T-helper 9 cell (primary cell): ENCODE measurements at regions not wholly inside any gene's neighbourhood (a gene's known extent, or its start where the extent isn't known, plus 50 kb on each side); places are given as distances from the start of the nearest gene placed in this dataset.

Source experiments
- DNase-seq: peaks from one replicate; pipeline ENCODE4 v3.0.0-alpha.2; 2020

GRCh38 chr19:28497137-28497536 lies 715.8 kb downstream of the UQCRFS1 start:
- no peak for DNase-seq

- DNase-seq = no peak
Observed at GRCh38 chr19:28495046-28495445, 717.9 kb downstream of the UQCRFS1 start.

- DNase-seq = no peak
Observed at GRCh38 chr19:28494461-28494860, 718.5 kb downstream of the UQCRFS1 start.

- DNase-seq = no peak
Observed at GRCh38 chr19:28493884-28494283, 719.1 kb downstream of the UQCRFS1 start.

GRCh38 chr19:28492621-28493020 lies 720.3 kb downstream of the UQCRFS1 start:
- no peak for DNase-seq

- no peak for DNase-seq
Observed at GRCh38 chr19:28492201-28492600, 720.8 kb downstream of the UQCRFS1 start.

GRCh38 chr19:28489776-28490175 lies 723.2 kb downstream of the UQCRFS1 start:
- DNase-seq = no peak

GRCh38 chr19:28489126-28489660 lies 723.8 kb downstream of the UQCRFS1 start:
- no peak for DNase-seq

- no peak for DNase-seq
Observed at GRCh38 chr19:28487999-28488398, 725.0 kb downstream of the UQCRFS1 start.

GRCh38 chr19:28486926-28487325 lies 726.0 kb downstream of the UQCRFS1 start:
- no peak for DNase-seq

- no peak for DNase-seq
Observed at GRCh38 chr19:28486473-28486872, 726.5 kb downstream of the UQCRFS1 start.

- DNase-seq = no peak
Observed at GRCh38 chr19:28485292-28485691, 727.7 kb downstream of the UQCRFS1 start.

- no peak for DNase-seq
Observed at GRCh38 chr19:28483197-28483596, 729.8 kb downstream of the UQCRFS1 start.

GRCh38 chr19:28482221-28482620 lies 730.7 kb downstream of the UQCRFS1 start:
- no peak for DNase-seq

- DNase-seq = no peak
Observed at GRCh38 chr19:28481674-28482073, 731.3 kb downstream of the UQCRFS1 start.

- DNase-seq = no peak
Observed at GRCh38 chr19:28475525-28475924, 737.4 kb downstream of the UQCRFS1 start.

- DNase-seq = no peak
Observed at GRCh38 chr19:28472843-28473242, 740.1 kb downstream of the UQCRFS1 start.

- DNase-seq = no peak
Observed at GRCh38 chr19:28471731-28472510, 741.0 kb downstream of the UQCRFS1 start.

- no peak for DNase-seq
Observed at GRCh38 chr19:28469544-28469943, 743.4 kb downstream of the UQCRFS1 start.

- DNase-seq = no peak
Observed at GRCh38 chr19:28468701-28469459, 744.1 kb downstream of the UQCRFS1 start.

- peak; percentile 25 for DNase-seq
Observed at GRCh38 chr19:28466107-28467045, 746.6 kb downstream of the UQCRFS1 start.

GRCh38 chr19:28465371-28466086 lies 747.4 kb downstream of the UQCRFS1 start:
- no peak for DNase-seq
